Loucy (cell line): ENCODE measurements at regions not wholly inside any gene's neighbourhood (a gene's known extent, or its start where the extent isn't known, plus 50 kb on each side); places are given as distances from the start of the nearest gene placed in this dataset.

Experiments used
- H2AFZ ChIP-seq: fragments of 200-600 bp; sonication (generic); 2 replicates; pipeline ENCODE4 v1.6.0; 2016; ENCODE audit warnings: antibody characterized with exemption, mild to moderate bottlenecking, low read length, moderate library complexity
- H3F3A ChIP-seq: fragments of 200-600 bp; 2 replicates; pipeline ENCODE4 v1.6.0; 2016; ENCODE audit warnings: antibody characterized with exemption, low read depth, mild to moderate bottlenecking
- H3K27me3 ChIP-seq: fragments of 200-600 bp; sonication (generic); 2 replicates; pipeline ENCODE4 v1.6.1; 2014; ENCODE audit warnings: low read length, mild to moderate bottlenecking; ENCODE audit not compliant: insufficient read depth, poor library complexity, severe bottlenecking
- H3K36me3 ChIP-seq: fragments of 200-600 bp; sonication (generic); 2 replicates; pipeline ENCODE4 v1.6.1; 2016; ENCODE audit warnings: low read length; ENCODE audit not compliant: insufficient read depth
- H3K4me1 ChIP-seq: fragments of 200-600 bp; sonication (generic); 2 replicates; pipeline ENCODE4 v1.5.1; 2014; ENCODE audit warnings: low read length, mild to moderate bottlenecking; ENCODE audit not compliant: insufficient read depth, poor library complexity, severe bottlenecking
- H3K4me2 ChIP-seq: fragments of 200-600 bp; sonication (generic); 2 replicates; pipeline ENCODE4 v1.6.0; 2014; ENCODE audit warnings: antibody characterized with exemption, low read length, low read depth, mild to moderate bottlenecking; ENCODE audit not compliant: poor library complexity, severe bottlenecking
- H3K4me3 ChIP-seq: fragments of 200-600 bp; sonication (generic); 2 replicates; pipeline ENCODE4 v1.5.1; 2014; ENCODE audit warnings: low read length, mild to moderate bottlenecking, mixed read lengths; ENCODE audit not compliant: poor library complexity, severe bottlenecking
- H3K79me2 ChIP-seq: fragments of 200-600 bp; sonication (generic); 2 replicates; pipeline ENCODE4 v1.6.1; 2014; ENCODE audit warnings: low read length; ENCODE audit not compliant: insufficient read depth
- H3K9ac ChIP-seq: fragments of 200-600 bp; sonication (generic); 2 replicates; pipeline ENCODE4 v1.6.0; 2014; ENCODE audit warnings: mild to moderate bottlenecking, low read depth, low read length, moderate library complexity; ENCODE audit not compliant: poor library complexity, severe bottlenecking
- H3K9me2 ChIP-seq: fragments of 200-600 bp; sonication (generic); replicated peaks from 2 replicates; pipeline ENCODE4 v1.6.1; 2016; ENCODE audit warnings: low read depth, low read length, mixed read lengths
- H3K9me3 ChIP-seq: fragments of 200-600 bp; sonication (generic); 2 replicates; pipeline ENCODE4 v1.6.1; 2014; ENCODE audit warnings: mild to moderate bottlenecking, antibody characterized with exemption, low read length, low read depth; ENCODE audit not compliant: insufficient read depth
- H4K20me1 ChIP-seq: fragments of 200-600 bp; sonication (generic); 2 replicates; pipeline ENCODE4 v1.6.0; 2014; ENCODE audit warnings: antibody characterized with exemption, low read length, mild to moderate bottlenecking; ENCODE audit not compliant: insufficient read depth, poor library complexity, severe bottlenecking
- EZH2phosphoT487 ChIP-seq: fragments of 200-600 bp; IDR thresholded peaks from 2 replicates; pipeline ENCODE4 v1.6.1; 2018; ENCODE audit warnings: antibody characterized with exemption, mild to moderate bottlenecking, moderate library complexity, borderline replicate concordance
- TF ChIP-seq, protein P1 (sequence below): fragments of 200-600 bp; sonication (generic); conservative IDR thresholded peaks from 2 replicates; pipeline ENCODE4 v1.5.1; 2014; ENCODE audit warnings: mild to moderate bottlenecking, antibody characterized with exemption, low read length

- Histone ChIP-seq H2AFZ (no peak overlapping the region), H3K4me1 (no peaks in the 10 kb centered on the region), H3K9me3 (no peaks in the 10 kb centered on the region), H3K79me2 (no peaks in the 10 kb centered on the region), H3K27me3 (no peaks in the 10 kb centered on the region), H3K4me3 (no peak overlapping the region), H3F3A (no peaks in the 10 kb centered on the region), H3K36me3 (no peaks in the 10 kb centered on the region), H3K9me2 (no peaks in the 10 kb centered on the region), H3K9ac (no peak overlapping the region), H4K20me1 (no peaks in the 10 kb centered on the region), H3K4me2 (no peak overlapping the region)
- no peak for TF ChIP-seq EZH2phosphoT487
- TF ChIP-seq, protein P1, sequence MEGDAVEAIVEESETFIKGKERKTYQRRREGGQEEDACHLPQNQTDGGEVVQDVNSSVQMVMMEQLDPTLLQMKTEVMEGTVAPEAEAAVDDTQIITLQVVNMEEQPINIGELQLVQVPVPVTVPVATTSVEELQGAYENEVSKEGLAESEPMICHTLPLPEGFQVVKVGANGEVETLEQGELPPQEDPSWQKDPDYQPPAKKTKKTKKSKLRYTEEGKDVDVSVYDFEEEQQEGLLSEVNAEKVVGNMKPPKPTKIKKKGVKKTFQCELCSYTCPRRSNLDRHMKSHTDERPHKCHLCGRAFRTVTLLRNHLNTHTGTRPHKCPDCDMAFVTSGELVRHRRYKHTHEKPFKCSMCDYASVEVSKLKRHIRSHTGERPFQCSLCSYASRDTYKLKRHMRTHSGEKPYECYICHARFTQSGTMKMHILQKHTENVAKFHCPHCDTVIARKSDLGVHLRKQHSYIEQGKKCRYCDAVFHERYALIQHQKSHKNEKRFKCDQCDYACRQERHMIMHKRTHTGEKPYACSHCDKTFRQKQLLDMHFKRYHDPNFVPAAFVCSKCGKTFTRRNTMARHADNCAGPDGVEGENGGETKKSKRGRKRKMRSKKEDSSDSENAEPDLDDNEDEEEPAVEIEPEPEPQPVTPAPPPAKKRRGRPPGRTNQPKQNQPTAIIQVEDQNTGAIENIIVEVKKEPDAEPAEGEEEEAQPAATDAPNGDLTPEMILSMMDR, result no peak
These were observed 695.4 kb upstream of the KIF2B start for GRCh38 chr17:53127331-53127730.

- no peaks in the 10 kb centered on the region for H4K20me1 ChIP-seq
- no peaks in the 10 kb centered on the region for H3K4me1 ChIP-seq
- H3K4me3 ChIP-seq, result no peak overlapping the region
- TF ChIP-seq, protein P1, result no peak
- no peak for TF ChIP-seq EZH2phosphoT487
- no peaks in the 10 kb centered on the region for H3K79me2 ChIP-seq
- H3K36me3 ChIP-seq, result no peaks in the 10 kb centered on the region
- H3K9ac ChIP-seq, result no peak overlapping the region
- no peaks in the 10 kb centered on the region for H3K9me2 ChIP-seq
- H3K9me3 ChIP-seq, result no peaks in the 10 kb centered on the region
- H3F3A ChIP-seq, result no peaks in the 10 kb centered on the region
- no peaks in the 10 kb centered on the region for H3K27me3 ChIP-seq
- H2AFZ ChIP-seq, result no peak overlapping the region
- no peak overlapping the region for H3K4me2 ChIP-seq
These were observed 699.8 kb upstream of the KIF2B start for GRCh38 chr17:53122966-53123365.

GRCh38 chr17:53119773-53120172 is 703.0 kb upstream of the KIF2B start:
- Histone ChIP-seq H3K9ac (no peak overlapping the region), H3K27me3 (no peaks in the 10 kb centered on the region), H3K4me1 (no peaks in the 10 kb centered on the region), H3K9me3 (no peaks in the 10 kb centered on the region), H3K4me3 (no peak overlapping the region), H3K79me2 (no peaks in the 10 kb centered on the region), H4K20me1 (no peaks in the 10 kb centered on the region), H3K36me3 (no peaks in the 10 kb centered on the region), H3F3A (no peaks in the 10 kb centered on the region), H3K4me2 (no peak overlapping the region), H2AFZ (no peak overlapping the region), H3K9me2 (no peaks in the 10 kb centered on the region)
- TF ChIP-seq, protein P1, result no peak
- no peak for TF ChIP-seq EZH2phosphoT487
